Adrenal gland (tissue), 5 donors: ENCODE measurements at regions not wholly inside any gene's neighbourhood (a gene's known extent, or its start where the extent isn't known, plus 50 kb on each side); places are given as distances from the start of the nearest gene placed in this dataset.

Experiments used
- CTCF ChIP-seq, 6 experiments: fragments of 450-650 bp in 4 of 6; fragments of 200-600 bp in 2 of 6; sonication (generic) in 1 of 6; IDR thresholded peaks; 1 replicate in 5 of 6; 2 replicates in 1 of 6; pipeline versions ENCODE4 v1.5.1 to v1.8.0; 2016 to 2021; ENCODE audit warnings: antibody characterized with exemption in 6 of 6, mild to moderate bottlenecking in 2 of 6, moderate library complexity in 1 of 6
- POLR2A ChIP-seq, 2 donors: fragments of 450-650 bp; IDR thresholded peaks; one replicate each; pipeline ENCODE4 v1.6.1; 2017; ENCODE audit warnings: antibody characterized with exemption in 2 of 2, mild to moderate bottlenecking in 2 of 2, moderate library complexity in 1 of 2
- donor health status: DM: no; HTN: no; CAD: no.

- TF ChIP-seq POLR2A (IDR thresholded peaks at IDR 0.05) (no peak), CTCF (IDR thresholded peaks at IDR 0.05) (no peak)
These were observed 176.5 kb upstream of the SOX11 start for GRCh38 chr2:5515693-5516092.
